ENCODE measurements at regions not wholly inside any gene's neighbourhood (a gene's known extent, or its start where the extent isn't known, plus 50 kb on each side); places are given as distances from the start of the nearest gene placed in this dataset.

- no TSS peak for BruUV-seq (replicated peaks)
Observed at GRCh38 chr13:76383676-76384461, 502.3 kb downstream of the KCTD12 start.

GRCh38 chr13:76380446-76381065, 505.6 kb downstream of the KCTD12 start:
- TF ChIP-seq POLR2AphosphoS5 (IDR thresholded peaks at IDR 0.05; ENCODE audit: insufficient read depth, low read depth, low read length) (no peak), JUN (IDR thresholded peaks at IDR 0.05; ENCODE audit: borderline replicate concordance, insufficient read depth, insufficient read length, low read depth) (no peak)
- Histone ChIP-seq H4K20me1 (replicated peaks; ENCODE audit: control insufficient read depth, extremely low read depth, insufficient read depth, low read length) (no peaks in the 10 kb centered on the region), H3K4me3 (replicated peaks in 1 of 3; ENCODE audit: insufficient read depth in 1 of 3, low read depth in 1 of 3, low read length in 3 of 3) (no peak overlapping the region), H2AFZ (ENCODE audit: low read depth, low read length) (no peak overlapping the region), H3K27ac (ENCODE audit: insufficient read depth, low read depth, low read length) (no peak overlapping the region), H3K4me1 (ENCODE audit: control insufficient read depth, extremely low read depth, insufficient read depth, low read length) (no peaks in the 10 kb centered on the region), H3K79me2 (ENCODE audit: control insufficient read depth, insufficient read depth, low read length) (no peaks in the 10 kb centered on the region), H3K9me3 (replicated peaks; ENCODE audit: control insufficient read depth, insufficient read depth, low read length) (no peaks in the 10 kb centered on the region), H3K4me2 (ENCODE audit: insufficient read depth, low read length) (no peak overlapping the region), H3K9me1 (replicated peaks; ENCODE audit: control insufficient read depth, extremely low read depth, insufficient read depth, low read length) (no peaks in the 10 kb centered on the region), H3K36me3 (ENCODE audit: control insufficient read depth in 2 of 2, extremely low read depth in 1 of 2, insufficient read depth in 2 of 2, low read length in 2 of 2) (no peaks in the 10 kb centered on the region), H3K27me3 (ENCODE audit: control insufficient read depth in 2 of 2, insufficient read depth in 2 of 2, low read length in 2 of 2) (no peaks in the 10 kb centered on the region), H3K9ac (replicated peaks; ENCODE audit: extremely low read depth, insufficient read depth, low read length) (no peak overlapping the region)
- BruUV-seq (replicated peaks): no TSS peak
- ChIA-PET POLR2A (no interaction called here), CTCF (interaction anchor here (0.6 kb wide), 2 partner anchors 77 to 1073 kb away, joined by 3 read pairs; no protein-coding TSS in a partner anchor)
- FAIRE-seq: no peak
- DNase-seq (ENCODE audit: low read depth, low spot score): no peak
- intact Hi-C loops (cut with micrococcal nuclease) (no loop called here), dilution Hi-C loops (cut with MboI; ENCODE audit: extremely low pct_ligation_motif_present, low sequenced_read_pairs) (no loop called here)

More at GRCh38 chr13:76383676-76384461, 502.3 kb downstream of the KCTD12 start:
- Histone ChIP-seq H3K9me3 (replicated peaks; ENCODE audit: control insufficient read depth, insufficient read depth, low read length) (no peaks in the 10 kb centered on the region), H2AFZ (ENCODE audit: low read depth, low read length) (no peak overlapping the region), H3K9me1 (replicated peaks; ENCODE audit: control insufficient read depth, extremely low read depth, insufficient read depth, low read length) (no peaks in the 10 kb centered on the region), H3K27ac (ENCODE audit: insufficient read depth, low read depth, low read length) (peak overlapping the region; percentile 42), H3K36me3 (ENCODE audit: control insufficient read depth in 2 of 2, extremely low read depth in 1 of 2, insufficient read depth in 2 of 2, low read length in 2 of 2) (no peaks in the 10 kb centered on the region), H4K20me1 (replicated peaks; ENCODE audit: control insufficient read depth, extremely low read depth, insufficient read depth, low read length) (no peaks in the 10 kb centered on the region), H3K27me3 (ENCODE audit: control insufficient read depth in 2 of 2, insufficient read depth in 2 of 2, low read length in 2 of 2) (no peaks in the 10 kb centered on the region), H3K79me2 (ENCODE audit: control insufficient read depth, insufficient read depth, low read length) (no peaks in the 10 kb centered on the region), H3K4me3 (replicated peaks in 1 of 3; ENCODE audit: insufficient read depth in 1 of 3, low read depth in 1 of 3, low read length in 3 of 3) (no peak overlapping the region), H3K9ac (replicated peaks; ENCODE audit: extremely low read depth, insufficient read depth, low read length) (no peak overlapping the region), H3K4me2 (ENCODE audit: insufficient read depth, low read length) (no peak overlapping the region), H3K4me1 (ENCODE audit: control insufficient read depth, extremely low read depth, insufficient read depth, low read length) (no peaks in the 10 kb centered on the region)
- TF ChIP-seq MAX (IDR thresholded peaks at IDR 0.05; ENCODE audit: insufficient read depth, insufficient read length): no peak
- TF ChIP-seq GATA2 (IDR thresholded peaks at IDR 0.05; ENCODE audit: insufficient read depth, insufficient read length, low read depth, low read length): peak; percentile 39
- TF ChIP-seq JUN (IDR thresholded peaks at IDR 0.05; ENCODE audit: borderline replicate concordance, insufficient read depth, insufficient read length, low read depth): no peak
- peak; percentile 56 for TF ChIP-seq POLR2AphosphoS5 (IDR thresholded peaks at IDR 0.05; ENCODE audit: insufficient read depth, low read depth, low read length)
- no peak for TF ChIP-seq FOS (IDR thresholded peaks at IDR 0.05; ENCODE audit: borderline replicate concordance, insufficient read depth, low read length)
- ChIA-PET POLR2A (no interaction called here), CTCF (interaction anchor here (0.6 kb wide), 1 partner anchor 1825 kb away, joined by 4 read pairs; no protein-coding TSS in a partner anchor)
- intact Hi-C loops (cut with micrococcal nuclease): no loop called here
- dilution Hi-C loops (cut with MboI; ENCODE audit: extremely low pct_ligation_motif_present, low sequenced_read_pairs): no loop called here
- peak; percentile 69 for DNase-seq (ENCODE audit: low read depth, low spot score)
- peak; percentile 72 for FAIRE-seq

Measured in endothelial cell of umbilical vein (primary cell).